Lung microvascular endothelial cell (primary cell): ENCODE measurements at regions not wholly inside any gene's neighbourhood (a gene's known extent, or its start where the extent isn't known, plus 50 kb on each side); places are given as distances from the start of the nearest gene placed in this dataset.

Experiments used
- DNase-seq, 2 donors: peaks; one replicate each; pipeline versions ENCODE4 v3.0.0 to v3.0.0-alpha.2; 2010; ENCODE audit warnings: low read depth in 2 of 2

GRCh38 chr3:168850109-168850508 lies 754.4 kb upstream of the GOLIM4 start:
- no peak for DNase-seq

DNA sequence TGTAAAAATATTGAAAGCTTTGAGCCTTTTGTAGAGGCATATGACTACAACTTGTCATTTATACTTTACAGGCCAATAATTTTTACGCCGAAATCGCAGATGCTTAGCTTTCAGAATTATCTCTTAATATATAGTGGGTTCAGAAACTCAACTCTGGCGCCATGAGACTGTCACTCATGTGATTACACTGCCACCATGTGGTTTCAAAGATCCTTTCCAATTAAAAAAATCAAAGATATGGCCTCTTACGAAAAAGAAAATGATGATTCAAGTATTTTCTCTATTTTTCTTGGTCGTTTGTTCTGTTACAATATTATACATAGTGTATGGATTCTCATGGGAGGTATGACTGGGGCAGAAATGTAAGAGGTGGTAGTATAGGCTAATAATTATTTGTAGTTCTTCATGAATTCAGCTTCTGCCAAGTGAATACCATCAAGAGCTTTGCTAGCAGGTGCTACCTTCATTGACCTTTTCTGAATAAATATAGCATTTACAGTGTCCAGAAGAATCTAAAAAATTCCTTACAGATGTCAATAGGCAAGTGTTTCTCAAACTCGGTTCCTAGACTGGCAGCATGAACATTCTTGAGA lies 751.7 kb upstream of the GOLIM4 start:
- peak; percentile 57 to 68 for DNase-seq

DNA sequence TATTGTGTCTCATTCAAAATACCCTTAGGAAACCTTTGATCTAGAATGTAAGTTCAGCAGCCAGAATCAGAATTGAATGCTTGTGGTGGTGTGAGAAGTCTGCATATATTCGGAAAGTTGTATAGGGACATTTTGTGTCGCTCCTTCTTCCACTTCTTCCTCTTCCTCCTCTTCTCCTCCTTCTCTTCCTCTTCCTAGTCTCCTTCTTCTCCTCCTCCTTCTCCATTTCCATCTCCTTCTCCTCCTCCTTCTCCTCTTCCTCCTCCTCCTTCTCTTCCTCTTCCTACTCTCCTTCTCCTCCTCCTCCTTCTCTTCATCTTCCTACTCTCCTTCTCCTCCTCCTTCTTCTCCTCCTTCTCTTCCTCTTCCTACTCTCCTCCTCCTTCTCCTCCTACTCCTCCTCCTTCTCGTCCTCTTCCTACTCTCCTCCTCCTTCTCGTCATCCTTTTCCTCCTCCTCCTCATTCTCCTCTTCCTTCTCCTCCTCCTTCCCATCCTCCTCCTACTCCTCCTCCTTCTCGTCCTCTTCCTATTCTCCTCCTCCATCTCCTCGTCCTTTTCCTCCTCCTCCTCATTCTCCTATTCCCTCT lies 749.3 kb upstream of the GOLIM4 start:
- DNase-seq: no peak

- no peak for DNase-seq
These were observed 748.7 kb upstream of the GOLIM4 start for GRCh38 chr3:168844472-168844871.

DNA sequence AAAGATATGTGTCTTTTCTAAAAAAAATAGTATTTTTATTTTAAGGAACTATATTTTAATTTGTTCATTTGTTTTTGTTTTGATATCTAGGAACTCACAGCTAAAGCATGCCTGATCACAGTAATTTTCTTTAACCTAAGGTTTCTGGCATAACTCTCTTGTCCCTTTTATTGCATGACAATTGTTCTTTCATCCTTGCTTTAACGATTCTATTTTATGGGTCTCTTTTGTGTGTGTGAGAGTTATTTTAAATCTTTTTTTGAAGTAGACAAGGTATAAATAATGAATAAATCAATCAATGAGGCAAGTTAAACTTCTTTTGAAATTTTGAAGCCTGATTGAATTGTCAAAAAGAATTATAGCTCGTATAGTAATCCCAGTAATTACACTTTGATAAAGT lies 747.8 kb upstream of the GOLIM4 start:
- no peak for DNase-seq

DNA sequence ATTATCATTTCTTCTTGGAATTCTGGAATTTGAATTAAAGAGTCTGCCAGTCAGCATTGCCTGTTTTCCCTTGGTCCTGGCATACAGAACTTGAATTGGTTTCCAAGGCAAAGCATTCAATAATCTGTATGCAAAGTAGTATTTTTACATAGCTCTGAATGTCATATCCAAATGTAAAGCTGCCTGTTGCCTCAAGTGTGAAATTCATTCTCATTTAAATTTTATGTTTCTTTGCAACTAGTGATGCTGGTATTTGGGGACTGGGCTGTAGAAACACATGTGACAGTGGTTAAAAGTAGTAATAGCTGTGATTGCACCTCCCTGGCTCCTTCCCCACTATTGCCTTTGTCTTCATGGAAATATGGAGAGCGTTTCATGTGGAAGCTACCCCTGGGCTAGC lies 743.9 kb upstream of the GOLIM4 start:
- DNase-seq: no peak

GRCh38 chr3:168834558-168834957 lies 738.8 kb upstream of the GOLIM4 start:
- DNase-seq: no peak

- no peak for DNase-seq
These were observed 733.2 kb upstream of the GOLIM4 start for GRCh38 chr3:168828943-168829342.

DNA sequence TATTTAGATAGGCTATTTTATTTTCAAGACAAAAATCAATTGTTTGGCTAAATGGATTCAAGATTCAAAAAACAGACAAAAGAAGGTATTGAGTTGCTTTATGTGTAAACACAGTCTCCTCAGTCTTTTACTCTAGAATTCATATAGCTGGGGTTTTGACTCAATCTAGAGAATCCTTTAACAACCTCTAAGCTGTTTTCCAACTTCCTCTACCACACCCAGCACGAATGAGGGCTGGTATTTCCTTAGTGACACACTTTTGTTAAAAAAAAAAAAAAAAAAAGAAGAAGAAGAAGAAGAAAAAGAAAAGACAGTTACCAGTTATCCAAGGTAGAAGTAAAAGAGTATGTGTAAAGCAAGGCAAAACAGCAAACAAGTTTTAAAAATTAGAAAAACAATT lies 732.8 kb upstream of the GOLIM4 start:
- no peak for DNase-seq

- no peak for DNase-seq
These were observed 732.3 kb upstream of the GOLIM4 start for GRCh38 chr3:168828014-168828413.

GRCh38 chr3:168824107-168824506 lies 728.4 kb upstream of the GOLIM4 start:
- no peak for DNase-seq

DNA sequence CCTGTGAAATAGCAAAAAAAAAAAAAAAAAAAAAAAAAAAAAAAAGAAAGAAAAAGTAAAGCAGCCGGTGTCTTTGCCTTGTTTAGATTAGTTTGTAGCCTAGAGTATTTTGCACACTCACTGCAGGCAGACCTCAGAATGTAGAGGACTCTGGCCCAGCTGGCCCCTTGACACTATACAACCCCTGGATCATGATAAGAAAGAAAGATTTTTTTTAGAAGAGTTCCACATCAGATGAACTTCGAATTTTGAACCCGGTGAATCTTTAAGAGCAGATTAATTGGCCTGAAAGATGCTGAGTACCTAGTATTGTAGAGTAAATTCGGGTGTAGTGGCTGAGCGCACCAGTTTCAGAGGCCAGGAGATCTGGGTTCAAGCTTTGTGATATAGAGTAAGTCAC lies 727.7 kb upstream of the GOLIM4 start:
- no peak for DNase-seq

GRCh38 chr3:168820810-168821415 lies 725.2 kb upstream of the GOLIM4 start:
- no peak for DNase-seq

DNA sequence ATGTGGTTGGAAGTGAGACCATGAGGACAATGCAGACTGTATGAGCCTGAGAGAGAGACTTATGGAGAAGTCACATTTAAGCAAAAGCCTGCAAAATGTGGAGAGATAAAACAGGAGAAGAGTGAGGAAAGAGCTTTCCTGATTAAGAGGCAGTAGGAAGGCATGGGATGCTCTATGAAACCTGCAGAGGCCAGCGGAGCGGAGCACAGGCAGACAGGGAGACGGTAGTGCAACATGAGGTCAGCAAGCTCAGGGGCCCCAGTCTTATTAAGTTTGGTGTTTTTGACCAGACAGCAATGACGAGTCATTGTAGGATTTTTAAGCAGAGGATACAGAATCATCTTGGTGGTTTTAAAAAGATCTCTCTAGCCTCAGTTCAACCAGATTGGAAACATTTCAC lies 721.5 kb upstream of the GOLIM4 start:
- no peak for DNase-seq

GRCh38 chr3:168815946-168816345 lies 720.2 kb upstream of the GOLIM4 start:
- DNase-seq: no peak

GRCh38 chr3:168813225-168813802 lies 717.6 kb upstream of the GOLIM4 start:
- no peak for DNase-seq

GRCh38 chr3:168812234-168812633 lies 716.5 kb upstream of the GOLIM4 start:
- DNase-seq: no peak

- no peak for DNase-seq
These were observed 712.9 kb upstream of the GOLIM4 start for GRCh38 chr3:168808596-168808995.

GRCh38 chr3:168807448-168807847 lies 711.7 kb upstream of the GOLIM4 start:
- no peak for DNase-seq

DNA sequence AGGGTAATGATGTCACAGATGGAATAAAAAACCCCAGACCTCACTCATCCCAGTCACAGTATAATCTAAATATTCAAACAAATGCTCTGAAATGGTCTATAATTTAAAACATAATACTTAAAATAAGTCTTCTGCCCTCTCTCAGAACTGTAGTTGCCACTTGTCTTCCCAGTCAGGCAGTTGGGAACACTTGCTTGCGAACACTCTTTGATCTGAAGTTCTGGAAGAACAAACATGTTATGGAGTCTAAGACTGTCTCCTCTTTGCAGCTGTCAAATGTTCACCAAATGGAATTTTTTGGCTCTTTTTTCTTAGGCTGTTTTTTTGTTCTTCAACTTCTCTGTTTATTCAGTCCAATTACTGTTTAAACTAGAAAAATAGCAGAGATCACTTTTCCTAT lies 711.1 kb upstream of the GOLIM4 start:
- no peak for DNase-seq

DNA sequence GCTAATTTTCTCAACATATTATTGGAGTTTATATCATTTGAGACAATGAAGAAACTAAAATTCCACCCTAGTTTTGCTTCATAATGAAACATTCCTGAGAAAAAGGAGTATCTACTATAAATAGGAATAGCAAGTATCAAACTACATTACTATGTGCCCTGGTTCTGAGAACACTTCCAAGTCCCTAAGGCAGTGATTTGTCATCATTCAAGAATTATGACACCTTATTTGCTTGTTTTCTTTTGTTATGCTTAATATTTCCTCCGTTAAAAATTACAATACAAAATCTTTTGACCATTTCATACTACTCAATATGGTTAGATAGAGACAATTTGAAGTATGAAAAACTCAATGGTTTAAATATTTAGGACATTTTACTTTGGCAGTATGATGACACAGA lies 707.8 kb upstream of the GOLIM4 start:
- DNase-seq: peak in 1 of 2 donors; percentile 3

DNA sequence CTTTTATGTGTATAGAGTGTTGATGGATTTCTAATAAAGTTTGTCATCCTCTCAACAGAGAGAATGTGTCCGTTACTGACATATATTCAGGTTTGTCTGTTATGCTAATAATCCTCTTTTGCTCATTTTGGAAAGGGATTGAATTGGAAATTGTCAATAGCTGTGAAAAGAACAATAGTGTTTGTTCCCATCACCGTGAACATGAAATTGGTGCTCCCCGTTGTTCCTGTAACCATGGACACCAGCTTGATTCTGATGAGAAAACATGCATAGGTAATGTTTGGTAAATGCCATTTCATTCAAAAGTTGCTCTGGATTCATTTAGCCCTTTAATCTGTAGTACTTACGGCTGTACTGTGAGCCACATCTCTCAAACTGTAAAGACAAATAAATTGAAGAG lies 707.0 kb upstream of the GOLIM4 start:
- peak in 1 of 2 donors; percentile 2 for DNase-seq

DNA sequence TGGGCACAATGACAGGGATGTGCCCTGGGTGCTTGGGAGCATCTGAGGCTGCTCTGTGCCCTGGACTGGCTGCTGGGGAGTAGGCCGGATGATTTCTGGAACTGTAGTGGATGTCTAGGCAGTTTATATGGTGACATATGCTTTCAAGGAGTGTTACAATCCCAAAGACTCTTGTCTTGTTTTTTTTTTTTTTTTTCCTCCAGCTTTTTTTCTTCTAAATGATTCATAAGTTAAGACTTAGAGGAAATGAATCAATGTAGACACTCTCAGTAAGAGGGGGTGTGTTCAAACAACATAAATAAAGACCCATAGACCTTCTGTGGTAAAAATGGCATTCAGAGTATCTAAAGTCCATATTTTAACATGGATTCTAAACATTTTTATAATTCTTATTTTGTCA lies 706.1 kb upstream of the GOLIM4 start:
- peak in 1 of 2 donors; percentile 75 for DNase-seq
